ENCODE measurements at regions not wholly inside any gene's neighbourhood (a gene's known extent, or its start where the extent isn't known, plus 50 kb on each side); places are given as distances from the start of the nearest gene placed in this dataset.
"Not testable (repeated sequence)": the region's sequence is repeated elsewhere in the genome, so short reads cannot be mapped to it uniquely, and the experiment has no call there.

- DNase-seq (ENCODE audit: low read depth): no peak
Measured at GRCh38 chr4:126532527-126532926, 1100.2 kb upstream of the INTU start.

DNA sequence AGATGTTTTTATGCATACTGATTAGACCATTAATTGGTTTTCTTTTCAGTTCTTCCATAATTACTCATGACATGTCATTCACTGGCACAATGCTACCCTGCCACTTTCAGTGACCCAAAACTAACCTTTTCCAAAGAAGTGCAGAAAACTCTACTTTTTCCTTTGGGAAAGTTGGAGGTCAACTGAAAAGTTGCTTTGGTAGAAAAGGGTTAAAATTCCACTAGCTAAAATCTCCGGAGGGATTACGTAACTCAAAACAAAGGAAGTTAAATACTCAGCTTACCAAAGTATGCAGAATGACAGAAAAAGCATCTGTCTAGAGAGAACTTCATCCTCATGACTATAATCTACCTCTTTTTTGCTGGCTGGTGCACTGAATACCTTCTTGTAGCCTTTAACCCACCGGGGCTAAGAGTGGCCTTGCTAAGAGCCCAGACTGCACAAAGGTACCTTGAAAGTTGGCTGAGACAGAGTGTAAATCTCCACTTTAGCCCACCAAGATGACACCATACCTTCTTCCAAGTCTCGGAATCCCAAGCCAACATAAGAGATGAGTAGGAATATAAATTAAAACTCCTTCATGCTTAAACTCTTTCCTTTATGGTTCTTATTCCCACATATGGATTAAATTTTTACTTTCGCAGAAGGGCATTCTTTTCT lies 1099.5 kb upstream of the INTU start:
- no peak for DNase-seq (ENCODE audit: low read depth)

DNA sequence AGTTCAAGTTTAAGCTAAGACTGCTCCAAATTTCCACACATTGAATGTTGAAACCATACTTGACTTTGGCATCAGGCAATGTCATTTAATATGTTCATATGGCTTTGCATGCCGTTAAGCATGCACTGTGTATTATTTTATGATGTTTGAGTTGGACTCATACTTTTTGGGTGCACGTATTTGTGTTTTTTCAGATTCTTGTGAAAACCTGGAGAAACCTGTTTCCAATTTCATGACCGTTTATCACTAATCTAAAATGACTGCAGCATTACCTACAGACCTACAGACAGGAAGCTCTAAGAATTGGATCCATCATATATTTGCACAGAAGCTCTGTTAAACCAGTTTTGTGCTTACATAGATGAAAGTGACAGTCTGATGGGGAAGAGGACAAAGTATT lies 1093.0 kb upstream of the INTU start:
- no peak for DNase-seq (ENCODE audit: low read depth)

DNA sequence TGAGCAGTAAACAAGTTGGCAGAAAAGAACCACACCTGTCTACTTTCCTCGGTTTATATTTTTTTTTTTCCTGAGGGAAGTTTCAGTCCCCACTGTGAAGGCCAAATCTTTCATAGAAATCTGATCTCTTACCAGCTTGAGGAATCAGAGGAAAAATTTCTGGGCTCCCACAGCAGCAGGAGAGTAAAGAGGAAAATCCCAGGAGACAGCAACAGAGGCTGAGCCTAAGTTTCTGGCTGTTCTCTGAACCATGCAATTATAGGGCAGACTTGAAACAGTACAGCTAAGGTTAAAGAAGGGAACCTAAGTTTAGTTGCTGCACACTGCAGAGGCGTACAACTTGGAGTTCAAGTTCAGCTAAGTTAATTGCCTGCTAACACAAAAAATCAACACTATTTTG lies 1090.9 kb upstream of the INTU start:
- DNase-seq (ENCODE audit: low read depth): no peak

GRCh38 chr4:126544276-126544675 lies 1088.5 kb upstream of the INTU start:
- no peak for DNase-seq (ENCODE audit: low read depth)

GRCh38 chr4:126546197-126546596 lies 1086.6 kb upstream of the INTU start:
- not testable (repeated sequence) for DNase-seq (ENCODE audit: low read depth)

GRCh38 chr4:126547352-126547751 lies 1085.4 kb upstream of the INTU start:
- DNase-seq (ENCODE audit: low read depth): no peak

- DNase-seq (ENCODE audit: low read depth): no peak
Measured at GRCh38 chr4:126548890-126549289, 1083.9 kb upstream of the INTU start.

GRCh38 chr4:126552321-126552720 lies 1080.4 kb upstream of the INTU start:
- DNase-seq (ENCODE audit: low read depth): no peak

DNA sequence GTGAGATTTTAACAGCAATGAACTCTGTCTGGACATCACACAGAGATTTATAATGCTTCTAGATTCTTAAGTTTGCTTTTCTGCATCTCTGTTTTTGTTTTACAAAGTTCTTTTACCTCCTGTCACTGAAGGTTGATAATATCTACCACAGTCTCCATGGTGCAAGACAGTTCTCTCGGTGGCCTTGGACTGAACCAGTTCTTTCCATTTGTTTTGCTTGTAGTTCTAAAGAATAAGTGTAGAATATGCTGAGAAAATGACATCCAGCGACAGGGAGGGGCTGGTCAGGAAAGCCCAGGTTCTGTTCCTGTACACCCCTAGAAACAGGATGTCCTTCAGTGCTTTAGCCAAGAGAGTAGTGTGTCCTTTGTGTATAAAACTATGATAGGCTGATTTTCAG lies 1079.5 kb upstream of the INTU start:
- DNase-seq (ENCODE audit: low read depth): no peak

DNA sequence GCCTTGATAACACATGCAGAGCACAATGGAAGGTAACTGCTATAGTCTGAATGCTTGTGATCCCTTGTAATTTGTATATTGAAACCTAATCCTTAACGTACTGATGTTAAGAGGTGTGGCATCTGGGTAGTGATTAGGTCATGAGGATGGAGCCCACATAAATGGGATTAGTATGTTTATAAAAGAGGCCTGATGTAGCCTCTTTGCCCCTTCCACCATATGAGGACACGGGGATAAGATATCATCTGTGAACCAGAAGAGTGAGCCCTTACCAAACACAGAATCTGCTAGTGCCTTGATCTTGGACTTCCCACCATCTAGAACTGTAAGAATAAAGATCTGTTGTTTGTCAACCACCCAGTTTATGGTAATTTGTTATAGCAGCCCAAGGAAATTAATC lies 1074.2 kb upstream of the INTU start:
- DNase-seq (ENCODE audit: low read depth): no peak

DNA sequence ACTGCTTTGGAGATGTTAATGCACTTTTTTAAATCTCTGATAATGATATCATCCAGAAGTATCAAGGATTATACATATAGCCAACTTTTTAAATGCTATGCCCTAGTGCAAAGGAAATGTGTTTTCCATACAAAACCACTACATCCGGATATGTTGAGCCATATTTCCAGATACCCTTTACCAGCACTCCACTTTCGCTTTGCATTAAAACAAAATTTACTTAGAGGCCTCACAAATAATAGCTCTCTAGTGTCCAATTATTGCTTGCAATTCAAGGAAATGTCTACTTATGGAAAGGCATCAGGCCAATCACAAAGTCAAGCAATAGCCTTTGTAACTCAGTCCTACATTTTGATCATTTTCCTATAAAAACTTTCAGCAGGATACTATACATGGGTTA lies 1072.8 kb upstream of the INTU start:
- DNase-seq (ENCODE audit: low read depth): no peak

- DNase-seq (ENCODE audit: low read depth): no peak
Measured at GRCh38 chr4:126560794-126561193, 1072.0 kb upstream of the INTU start.

DNA sequence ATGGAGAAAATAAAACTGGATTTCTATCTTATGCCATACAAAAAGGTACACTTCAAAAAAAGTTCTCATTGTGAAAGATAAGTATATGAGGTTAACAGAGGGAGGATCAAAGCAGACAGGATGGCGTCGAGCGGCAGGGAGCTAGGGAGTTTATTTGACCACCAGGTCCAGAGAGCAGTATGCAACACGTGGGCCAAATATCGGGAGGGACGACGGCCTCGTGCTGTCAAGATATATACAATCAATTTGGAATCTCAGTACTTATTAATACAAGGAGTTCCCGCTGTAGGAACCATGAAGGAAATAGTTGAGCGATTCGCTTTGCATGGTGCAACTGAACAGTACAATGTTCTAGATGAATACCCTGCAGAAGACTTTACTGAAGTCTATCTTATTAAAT lies 1069.4 kb upstream of the INTU start:
- DNase-seq (ENCODE audit: low read depth): no peak

GRCh38 chr4:126564283-126564854 lies 1068.4 kb upstream of the INTU start:
- no peak for DNase-seq (ENCODE audit: low read depth)

DNA sequence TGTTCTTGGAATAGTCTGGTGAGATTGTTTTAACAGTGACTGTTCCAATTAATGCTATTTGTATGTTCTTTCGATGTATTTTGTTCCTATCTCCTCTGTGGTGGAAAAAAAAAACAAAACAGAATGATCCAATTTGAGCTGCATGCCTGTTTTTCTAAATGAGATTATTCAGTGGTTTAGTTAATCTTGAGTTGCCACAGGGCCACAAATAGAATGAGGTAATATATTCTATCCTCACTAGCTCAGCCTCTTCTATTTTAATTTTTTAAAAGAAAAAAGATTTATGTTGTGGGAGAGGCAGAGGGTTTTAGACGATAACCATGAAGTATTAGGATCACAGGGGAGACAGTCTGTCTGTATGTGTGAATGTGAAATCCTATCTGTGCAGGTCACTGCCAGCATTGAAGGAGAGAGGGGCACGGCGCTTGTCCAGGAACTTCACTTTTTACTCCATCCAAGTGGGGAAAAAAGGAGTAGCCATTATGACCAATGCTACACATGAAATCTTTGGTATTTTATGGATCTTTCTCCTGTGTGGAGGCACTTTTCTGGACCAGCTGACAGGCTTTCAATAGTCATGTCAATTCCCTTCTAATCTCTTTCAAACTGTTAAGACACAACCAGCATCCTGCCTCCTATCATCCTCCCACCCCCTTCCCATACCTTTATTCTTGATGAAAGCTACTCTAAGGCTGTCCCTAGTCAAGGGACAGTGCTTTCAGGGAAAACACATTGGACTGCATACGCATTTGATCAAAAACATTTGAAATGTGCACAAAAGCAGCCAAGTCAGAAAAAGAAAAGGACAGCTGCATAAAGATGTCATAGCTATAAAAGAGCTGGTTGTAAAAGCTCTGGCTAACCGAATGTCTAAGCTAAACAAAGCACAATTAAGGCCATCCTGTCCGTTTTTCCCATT lies 1063.8 kb upstream of the INTU start:
- no peak for DNase-seq (ENCODE audit: low read depth)

- no peak for DNase-seq (ENCODE audit: low read depth)
Measured at GRCh38 chr4:126572264-126572663, 1060.5 kb upstream of the INTU start.

- DNase-seq (ENCODE audit: low read depth): no peak
Measured at GRCh38 chr4:126582737-126583136, 1050.0 kb upstream of the INTU start.

DNA sequence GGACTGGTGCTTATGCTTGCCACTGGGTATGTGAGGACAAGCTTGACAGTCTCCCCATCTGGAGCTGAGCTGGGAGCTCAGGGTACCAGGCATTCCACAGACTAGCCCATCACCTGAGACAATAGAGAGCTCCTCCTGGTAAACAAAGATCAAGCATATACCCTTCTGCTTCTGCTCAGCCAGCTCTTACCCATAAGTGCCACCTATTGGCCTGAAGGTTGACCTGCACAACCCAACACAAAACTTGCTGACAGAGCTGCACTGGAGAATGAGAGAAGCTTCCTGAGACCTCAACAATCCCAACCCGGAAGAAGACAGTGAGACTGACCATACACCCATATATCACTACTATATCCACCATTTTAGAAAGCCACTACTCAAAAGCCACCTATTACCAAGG lies 1049.2 kb upstream of the INTU start:
- no peak for DNase-seq (ENCODE audit: low read depth)

GRCh38 chr4:126591583-126591982 lies 1041.2 kb upstream of the INTU start:
- no peak for DNase-seq (ENCODE audit: low read depth)

DNA sequence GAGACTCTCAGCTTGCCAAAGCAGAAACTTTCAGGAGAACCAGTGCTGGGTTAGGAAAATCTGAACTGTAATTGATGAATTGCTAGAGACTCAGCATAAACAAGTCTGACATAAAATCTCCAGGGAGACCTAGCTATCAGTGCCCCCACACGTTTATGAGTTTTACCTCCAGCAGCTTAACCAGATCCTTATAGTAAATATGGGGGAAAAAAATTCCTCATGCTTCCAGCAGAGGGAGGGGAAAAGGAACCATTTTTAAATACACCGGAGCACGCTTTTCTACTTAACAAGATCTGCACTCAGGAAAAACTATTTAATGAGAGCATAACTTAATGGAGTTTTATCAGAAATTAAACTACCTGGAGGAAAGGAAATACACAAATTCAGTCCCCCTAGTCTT lies 1040.7 kb upstream of the INTU start:
- no peak for DNase-seq (ENCODE audit: low read depth)

DNA sequence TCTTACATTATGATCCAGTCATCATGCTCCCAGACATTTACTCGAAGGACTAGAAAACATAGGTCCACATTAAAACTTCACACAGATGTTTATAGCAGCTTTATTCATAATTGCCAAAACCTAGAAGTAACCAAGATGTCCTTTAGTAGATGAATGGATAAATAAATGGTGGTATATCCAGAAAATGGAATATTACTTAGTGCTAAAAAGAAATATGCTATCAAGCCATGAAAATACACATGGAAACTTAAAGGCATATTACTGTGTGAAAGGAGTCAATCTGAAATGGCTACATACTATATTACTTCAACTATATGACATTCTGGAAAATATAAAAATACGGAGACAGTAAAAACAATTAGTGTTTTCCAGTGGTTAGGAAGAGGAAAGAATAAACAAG lies 1039.1 kb upstream of the INTU start:
- DNase-seq (ENCODE audit: low read depth): no peak

GRCh38 chr4:126595643-126596042 lies 1037.1 kb upstream of the INTU start:
- DNase-seq (ENCODE audit: low read depth): no peak

Data from GM04504 (cell line).